Muscle of arm (tissue), 1 donor: ENCODE measurements at regions not wholly inside any gene's neighbourhood (a gene's known extent, or its start where the extent isn't known, plus 50 kb on each side); places are given as distances from the start of the nearest gene placed in this dataset.

ENCODE experiments used
- DNase-seq: peaks from one replicate; pipeline ENCODE4 v3.0.0-alpha.2; 2013

GRCh38 chr1:82646888-82647287 is 846.2 kb downstream of the ADGRL2 start:
- DNase-seq, result no peak

GRCh38 chr1:82646336-82646735 is 845.6 kb downstream of the ADGRL2 start:
- DNase-seq, result no peak

GRCh38 chr1:82644186-82644915 is 843.6 kb downstream of the ADGRL2 start:
- no peak for DNase-seq

GRCh38 chr1:82640352-82640751 is 839.6 kb downstream of the ADGRL2 start:
- no peak for DNase-seq

DNA sequence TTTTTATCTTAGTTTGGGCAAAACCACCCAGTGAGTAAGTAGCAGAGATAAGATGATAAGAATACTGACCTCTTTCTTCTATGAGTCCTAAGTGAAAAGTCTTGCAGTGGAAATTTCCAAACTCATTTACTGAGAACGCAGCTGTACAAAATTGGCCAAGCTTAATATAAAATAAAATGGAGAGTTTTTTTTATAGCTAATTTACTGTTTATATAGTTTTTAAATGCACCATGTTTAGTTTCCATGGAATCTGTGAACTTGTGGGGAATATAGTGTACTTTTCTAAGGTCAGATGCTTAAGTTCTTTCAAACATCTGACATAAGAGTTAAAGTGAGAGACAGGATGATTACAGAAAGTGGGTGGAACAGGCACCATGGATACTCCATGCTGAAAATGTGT is 833.5 kb downstream of the ADGRL2 start:
- peak; percentile 10 for DNase-seq

DNA sequence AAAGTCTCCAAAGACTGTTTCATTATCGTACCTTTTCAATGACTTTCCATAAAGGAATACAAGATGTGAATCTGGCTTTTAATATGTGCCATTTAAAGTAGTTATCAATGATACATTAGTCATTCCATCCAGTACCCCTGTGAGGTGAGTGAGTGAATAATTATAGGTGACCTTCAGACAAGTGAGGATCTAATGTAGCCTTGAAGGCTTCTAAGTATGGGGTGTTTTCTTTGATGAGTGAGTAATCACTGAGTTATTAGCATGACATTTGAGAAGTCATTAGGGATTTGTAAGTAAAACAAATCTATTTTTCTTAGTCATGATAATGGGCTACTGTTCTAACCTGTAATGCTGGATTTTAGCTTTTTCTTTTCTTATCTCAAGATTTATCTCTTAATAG is 831.4 kb downstream of the ADGRL2 start:
- DNase-seq, result no peak

- no peak for DNase-seq
Observed at GRCh38 chr1:82628887-82629286, 828.2 kb downstream of the ADGRL2 start.

- DNase-seq, result no peak
Observed at GRCh38 chr1:82625537-82625936, 824.8 kb downstream of the ADGRL2 start.

GRCh38 chr1:82621076-82621475 is 820.3 kb downstream of the ADGRL2 start:
- no peak for DNase-seq

DNA sequence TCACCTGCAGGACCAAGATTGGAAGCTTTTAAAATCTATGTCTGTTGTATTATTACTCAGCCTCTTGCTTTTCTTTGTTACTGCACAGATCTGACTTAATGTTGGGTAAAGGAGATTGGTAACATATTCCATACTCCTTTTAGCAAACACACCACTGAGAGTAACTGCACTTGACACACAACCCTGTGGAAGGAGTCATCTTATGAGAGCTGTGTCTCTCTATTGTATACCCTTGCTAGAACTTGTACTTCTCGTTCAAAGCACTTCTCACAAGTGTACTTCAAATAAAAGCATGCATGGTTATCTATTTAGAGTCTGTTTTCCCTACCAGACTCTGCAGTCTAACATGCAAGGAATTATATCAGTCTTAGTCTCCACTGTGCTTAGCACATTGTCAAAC is 813.4 kb downstream of the ADGRL2 start:
- no peak for DNase-seq

DNA sequence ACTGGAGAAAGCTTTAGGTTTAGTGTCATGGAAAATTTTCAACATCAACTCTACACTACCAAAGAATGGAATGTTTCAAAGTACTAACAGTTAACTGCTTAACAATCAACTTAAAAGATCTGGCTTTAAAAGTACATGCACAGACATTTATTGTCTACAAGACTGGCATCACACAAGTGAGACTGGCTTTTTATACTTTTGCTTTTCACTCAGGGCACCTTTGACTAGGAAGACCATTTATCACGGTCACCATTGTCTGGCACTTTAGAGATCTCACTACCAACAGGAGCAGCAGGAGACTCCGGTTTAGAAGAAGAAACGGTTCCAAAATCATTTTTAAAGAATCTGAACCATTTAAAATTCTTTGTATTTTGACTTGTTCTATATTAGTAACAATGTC is 812.3 kb downstream of the ADGRL2 start:
- no peak for DNase-seq

DNA sequence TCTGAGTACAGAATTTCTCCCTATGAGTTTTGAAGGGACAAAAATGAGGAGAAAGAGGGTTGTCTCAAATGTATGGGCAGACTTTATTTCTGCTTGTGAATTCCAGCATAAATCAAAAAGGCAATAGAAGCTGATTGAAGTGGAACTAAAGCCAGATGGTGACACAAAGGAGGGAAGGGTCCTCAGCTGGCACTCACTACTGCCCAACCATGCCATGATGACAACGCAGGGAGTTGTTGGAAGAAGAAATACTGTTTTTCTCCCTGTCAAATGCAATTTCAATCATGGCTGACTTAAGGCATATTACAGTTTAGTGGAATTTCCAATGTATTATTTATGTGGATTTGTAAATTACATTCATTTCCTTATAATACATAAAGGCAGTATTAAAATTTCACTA is 805.8 kb downstream of the ADGRL2 start:
- no peak for DNase-seq

DNA sequence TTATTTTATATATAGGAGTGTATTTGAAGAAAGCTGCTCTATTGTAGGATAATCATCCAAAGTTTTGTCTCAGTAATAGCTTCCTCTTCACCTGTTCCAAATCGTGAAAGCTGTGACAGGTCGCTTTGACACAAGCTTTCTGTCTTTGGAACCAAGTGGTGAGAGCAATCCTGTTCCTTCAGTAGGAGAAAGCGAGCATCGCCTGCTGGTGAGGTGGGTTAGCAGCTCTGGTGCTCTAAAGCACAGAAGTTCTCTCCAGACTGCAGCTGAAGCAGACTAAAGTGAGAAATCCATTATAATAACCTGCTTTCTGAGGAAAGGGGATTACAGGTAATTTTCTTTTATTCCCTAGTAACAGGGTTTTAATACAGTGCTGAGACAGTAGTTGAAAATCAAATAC is 803.8 kb downstream of the ADGRL2 start:
- no peak for DNase-seq

DNA sequence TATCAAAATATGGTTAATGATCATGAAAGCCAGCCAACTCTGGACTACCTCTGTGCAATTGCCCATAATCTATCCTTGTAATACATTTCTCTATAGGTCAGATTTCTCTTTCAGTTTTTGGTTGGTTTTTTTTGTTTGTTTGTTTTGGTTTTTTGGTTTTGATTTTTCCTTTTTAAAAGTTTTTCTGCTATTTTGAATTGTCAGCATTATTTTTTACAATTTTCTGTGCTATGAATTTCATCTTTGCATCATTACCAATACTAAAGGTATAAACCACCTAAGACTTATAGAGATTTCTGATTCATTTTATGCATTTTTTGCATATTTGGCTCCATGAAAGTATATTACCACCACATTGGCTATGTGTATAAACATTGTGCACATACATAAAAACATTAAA is 799.6 kb downstream of the ADGRL2 start:
- no peak for DNase-seq

DNA sequence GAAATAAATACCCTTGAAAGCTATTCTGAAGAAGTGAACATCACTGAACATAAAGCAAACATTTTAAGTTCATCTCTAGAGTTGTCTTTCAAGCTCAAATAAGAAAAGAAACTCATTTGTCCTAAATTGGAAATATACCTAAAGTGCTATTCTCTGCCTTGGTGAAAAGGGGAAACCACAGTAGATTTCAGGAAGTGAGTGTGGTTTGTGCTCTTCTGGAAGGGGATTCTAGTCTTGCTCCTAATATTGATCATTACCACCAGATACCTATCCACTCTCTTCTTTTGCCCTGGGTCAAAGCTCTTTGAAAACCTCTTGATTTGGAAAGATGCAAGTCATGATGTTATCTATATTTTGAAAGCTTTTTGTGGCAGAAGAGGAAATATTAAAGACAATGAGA is 798.1 kb downstream of the ADGRL2 start:
- DNase-seq, result no peak

DNA sequence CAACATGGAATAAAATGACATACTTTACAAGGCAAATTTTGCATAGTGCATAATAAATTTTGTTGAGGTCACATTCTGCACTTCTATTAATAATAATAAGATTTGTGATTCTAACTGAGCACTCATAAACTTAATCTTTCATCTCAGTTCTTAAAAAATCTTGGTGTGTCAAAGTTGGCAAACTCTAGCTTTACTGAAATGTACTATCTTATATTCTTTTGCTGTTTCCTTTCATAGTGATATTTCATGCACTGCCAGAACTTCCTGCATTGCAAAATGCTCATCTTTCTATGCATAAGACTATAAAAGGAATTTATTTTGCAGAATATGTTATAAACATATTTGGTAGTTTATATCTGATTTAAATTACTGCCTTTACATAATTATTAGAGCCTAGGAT is 797.6 kb downstream of the ADGRL2 start:
- no peak for DNase-seq

DNA sequence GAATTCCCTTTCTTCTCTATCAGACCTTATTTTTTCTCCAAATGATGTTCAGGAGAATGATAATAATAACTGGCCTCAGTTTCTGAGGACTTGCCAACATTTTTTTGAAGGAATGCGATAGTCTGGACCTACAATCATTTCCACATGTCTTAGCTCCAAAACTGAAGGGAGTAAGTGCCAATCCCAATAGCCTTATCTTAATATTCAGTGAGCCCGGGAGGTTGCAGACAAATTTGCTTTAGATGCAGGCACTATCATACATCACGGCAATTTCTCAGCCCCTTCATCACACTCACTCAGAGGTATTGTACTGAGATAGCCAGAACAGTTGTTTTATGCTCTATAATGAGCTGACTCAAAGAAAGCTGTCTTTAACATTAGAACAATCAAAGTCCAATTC is 796.9 kb downstream of the ADGRL2 start:
- peak; percentile 52 for DNase-seq

DNA sequence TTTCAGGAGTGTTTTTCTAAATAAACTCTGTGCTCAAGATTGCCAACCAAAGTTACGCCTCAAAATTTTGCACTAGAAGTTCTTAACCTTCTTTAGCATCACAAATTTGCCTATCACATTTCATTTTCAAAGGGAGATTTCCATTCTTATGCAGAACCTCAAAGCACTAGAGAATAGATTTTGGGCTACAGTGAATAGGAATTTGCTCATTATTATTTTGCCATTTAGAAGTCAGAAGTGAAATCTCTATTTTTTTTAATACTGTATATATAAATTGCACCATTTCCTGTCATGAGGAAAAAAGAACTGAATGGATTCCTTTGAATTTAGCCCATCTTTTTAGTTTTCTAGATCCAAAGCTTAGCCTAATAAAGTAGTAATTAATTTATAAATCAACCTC is 796.4 kb downstream of the ADGRL2 start:
- DNase-seq, result no peak

- no peak for DNase-seq
Observed at GRCh38 chr1:82593561-82593960, 792.8 kb downstream of the ADGRL2 start.

- DNase-seq, result no peak
Observed at GRCh38 chr1:82589588-82589987, 788.9 kb downstream of the ADGRL2 start.

- peak; percentile 49 for DNase-seq
Observed at GRCh38 chr1:82587371-82587770, 786.6 kb downstream of the ADGRL2 start.

- peak; percentile 89 for DNase-seq
Observed at GRCh38 chr1:82586473-82586872, 785.7 kb downstream of the ADGRL2 start.

DNA sequence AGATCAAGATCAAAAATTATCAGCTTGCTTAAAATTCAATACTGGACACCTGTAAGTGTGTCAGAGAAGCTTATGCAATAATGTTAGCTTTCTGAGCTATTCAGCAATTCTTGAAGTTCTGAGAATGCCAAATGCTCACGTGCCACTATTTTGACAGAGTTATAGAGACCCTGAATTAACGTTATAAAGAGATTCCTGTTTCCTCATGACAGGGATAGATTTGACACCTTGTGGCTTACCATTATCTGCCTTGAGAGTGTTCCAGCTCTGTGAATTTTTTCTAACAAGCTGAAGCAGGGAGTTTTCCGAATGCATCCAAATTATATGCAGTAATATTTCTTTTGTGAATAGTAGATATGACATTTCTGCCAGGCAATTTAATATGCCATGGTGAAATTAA is 781.6 kb downstream of the ADGRL2 start:
- no peak for DNase-seq

GRCh38 chr1:82578086-82578726 is 777.5 kb downstream of the ADGRL2 start:
- no peak for DNase-seq
